ENCODE measurements at regions not wholly inside any gene's neighbourhood (a gene's known extent, or its start where the extent isn't known, plus 50 kb on each side); places are given as distances from the start of the nearest gene placed in this dataset.

DNA sequence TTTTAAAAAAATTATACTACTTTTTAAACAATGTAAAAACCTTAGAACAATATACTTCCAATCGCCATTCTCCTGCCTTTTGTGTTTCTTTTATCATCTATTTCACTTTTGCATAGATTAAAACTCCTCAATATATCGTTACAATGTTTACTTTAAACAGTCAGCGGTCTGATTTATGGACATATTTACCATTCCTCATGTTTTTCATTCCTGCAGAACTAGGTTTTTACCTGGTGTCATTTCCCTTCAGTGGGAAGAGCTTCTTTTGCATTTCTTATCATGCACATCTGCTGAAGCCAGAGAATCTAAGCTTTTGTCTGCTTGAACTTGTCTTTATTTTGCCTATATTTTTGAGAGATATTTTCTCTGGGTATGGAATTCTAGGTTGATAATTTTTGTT lies 277.4 kb upstream of the PLXNA2 start:
- TF ChIP-seq POLR2A (IDR thresholded peaks at IDR 0.05; ENCODE audit: low read depth, low read length) (no peak), TAF1 (IDR thresholded peaks at IDR 0.05; ENCODE audit: borderline replicate concordance, low read depth, low read length) (no peak)

Measured in GM12892 (cell line).